Ovary (tissue), 3 donors: ENCODE measurements at regions not wholly inside any gene's neighbourhood (a gene's known extent, or its start where the extent isn't known, plus 50 kb on each side); places are given as distances from the start of the nearest gene placed in this dataset.

Source experiments
- CTCF ChIP-seq, 3 donors: fragments of 450-650 bp in 2 of 3; fragments of 200-600 bp in 1 of 3; IDR thresholded peaks; one replicate each; pipeline versions ENCODE4 v1.5.1 to v1.8.0; 2016 to 2022; ENCODE audit warnings: antibody characterized with exemption in 3 of 3, mild to moderate bottlenecking in 1 of 3
- POLR2A ChIP-seq: fragments of 450-650 bp; IDR thresholded peaks from one replicate; pipeline ENCODE4 v1.6.1; 2017; ENCODE audit warnings: antibody characterized with exemption, mild to moderate bottlenecking, moderate library complexity
- donor health status: DM: no; HTN: no; CAD: no.

DNA sequence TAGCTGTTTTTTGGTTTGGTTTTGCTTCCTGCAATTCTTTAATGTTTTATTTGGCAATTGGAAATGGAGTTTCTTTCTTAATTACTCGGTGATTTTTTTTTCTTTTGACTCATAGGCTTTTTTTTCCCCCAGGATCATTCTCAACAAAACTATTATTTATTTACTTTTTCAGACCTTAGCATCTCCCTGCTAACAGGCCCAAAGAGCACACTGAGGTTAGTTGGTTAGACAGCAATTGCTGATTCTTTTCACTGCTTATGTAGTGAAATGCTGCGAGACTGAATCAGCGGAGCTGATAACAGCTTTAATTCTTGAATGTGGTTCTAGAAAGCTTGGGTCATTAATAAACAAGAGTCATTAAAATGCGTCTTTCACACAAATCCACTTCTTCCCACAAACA, 79.1 kb upstream of the ZFP64 start:
- TF ChIP-seq CTCF (IDR thresholded peaks at IDR 0.05) (no peak), POLR2A (no peak)
